Ishikawa (cell line): ENCODE measurements at regions not wholly inside any gene's neighbourhood (a gene's known extent, or its start where the extent isn't known, plus 50 kb on each side); places are given as distances from the start of the nearest gene placed in this dataset.

ENCODE experiments used
- EGR1 ChIP-seq: IDR thresholded peaks from 2 replicates; pipeline ENCODE4 v1.6.1; 2012
- MAX ChIP-seq: IDR thresholded peaks from 2 replicates; pipeline ENCODE4 v1.6.1; 2012
- RAD21 ChIP-seq: IDR thresholded peaks from 2 replicates; pipeline ENCODE4 v1.6.1; 2012; ENCODE audit warnings: low read depth
- TCF12 ChIP-seq: IDR thresholded peaks from 2 replicates; pipeline ENCODE4 v1.6.1; 2012; ENCODE audit warnings: low read depth
- USF1 ChIP-seq: IDR thresholded peaks from 2 replicates; pipeline ENCODE4 v1.6.1; 2012
- YY1 ChIP-seq: IDR thresholded peaks from 2 replicates; pipeline ENCODE4 v1.6.1; 2012; ENCODE audit warnings: low read depth

GRCh38 chr18:53606792-53607191 lies 617.7 kb downstream of the MBD2 start:
- TF ChIP-seq USF1 (no peak), EGR1 (no peak), MAX (no peak), TCF12 (no peak), RAD21 (no peak), YY1 (no peak)
